ENCODE measurements at regions not wholly inside any gene's neighbourhood (a gene's known extent, or its start where the extent isn't known, plus 50 kb on each side); places are given as distances from the start of the nearest gene placed in this dataset.

DNA sequence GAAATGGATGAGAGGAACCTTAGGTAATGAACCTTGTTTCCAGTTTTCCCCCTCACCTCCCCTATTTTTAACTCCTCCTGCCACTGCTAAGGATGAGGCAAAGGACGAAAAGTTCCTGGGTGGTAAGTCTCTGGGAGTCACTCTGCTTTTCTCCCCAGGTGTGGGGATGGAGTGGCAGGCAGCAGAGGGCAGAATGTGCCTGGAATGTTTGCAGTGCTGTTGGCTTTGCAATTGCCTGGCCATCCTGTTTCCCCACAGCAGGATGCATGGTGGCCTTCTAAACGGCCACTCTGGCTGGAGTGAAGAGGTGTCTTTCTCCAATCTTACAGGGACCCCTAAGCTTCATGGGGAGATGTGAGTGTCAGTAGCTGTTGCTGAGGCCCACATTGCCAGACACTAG is 432.5 kb upstream of the ZFHX3 start:
- no peak overlapping the region for H3K27ac Mint-ChIP-seq
- H3K9me3 Mint-ChIP-seq: no peaks in the 10 kb centered on the region
- peaks cover 13% of the 10 kb centered on the region for H3K27me3 Mint-ChIP-seq
- DNase-seq: no peak
- H3K36me3 Mint-ChIP-seq (ENCODE audit: low read depth): no peaks in the 10 kb centered on the region
- peaks cover 5% of the 10 kb centered on the region for H3K4me1 Mint-ChIP-seq
- ATAC-seq: no peak
- H3K4me3 Mint-ChIP-seq: no peak overlapping the region

DNA sequence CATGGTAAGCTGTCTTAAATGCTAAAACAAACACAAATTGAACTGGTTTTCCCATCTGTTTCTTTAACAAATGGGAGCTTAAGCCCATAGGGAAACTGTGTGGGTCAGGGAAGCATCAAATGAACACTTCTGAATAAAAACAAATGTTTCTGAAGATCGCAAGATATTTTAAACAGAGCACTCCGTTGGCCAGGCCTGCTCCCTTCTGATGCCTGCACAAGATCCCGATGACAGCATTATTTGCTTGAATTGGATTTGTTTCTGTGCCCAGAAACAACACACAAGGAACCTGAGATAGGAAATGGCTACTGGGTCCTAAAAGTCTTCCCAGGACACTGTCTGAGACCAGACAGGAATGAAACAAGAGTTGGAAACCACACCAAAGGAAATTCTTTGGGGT is 425.8 kb upstream of the ZFHX3 start:
- no peak overlapping the region for H3K27ac Mint-ChIP-seq
- DNase-seq (no peak), ATAC-seq (no peak)
- no peaks in the 10 kb centered on the region for H3K9me3 Mint-ChIP-seq
- H3K4me1 Mint-ChIP-seq: no peaks in the 10 kb centered on the region
- no peaks in the 10 kb centered on the region for H3K36me3 Mint-ChIP-seq (ENCODE audit: low read depth)
- no peak overlapping the region for H3K4me3 Mint-ChIP-seq
- no peaks in the 10 kb centered on the region for H3K27me3 Mint-ChIP-seq

DNA sequence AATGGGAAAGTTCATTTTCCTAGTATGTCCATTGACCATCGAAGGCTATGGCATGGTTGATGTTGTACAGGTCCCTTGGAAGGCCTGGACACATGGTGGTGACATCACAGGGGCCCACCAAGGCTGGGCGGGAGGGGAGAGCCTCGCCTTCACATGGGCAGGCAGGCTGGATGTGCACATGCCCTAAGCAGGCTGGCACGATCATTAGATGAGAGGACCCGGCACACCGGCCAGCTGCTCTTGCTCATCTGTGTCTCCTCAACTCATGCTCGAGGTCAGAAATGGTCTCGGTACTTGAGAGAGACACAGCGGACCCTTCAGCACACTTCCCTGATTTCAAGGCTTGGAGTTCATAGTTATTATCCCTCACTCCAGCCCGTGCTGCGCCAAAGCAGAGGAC is 416.9 kb upstream of the ZFHX3 start:
- H3K4me3 Mint-ChIP-seq: no peak overlapping the region
- no peak overlapping the region for H3K27ac Mint-ChIP-seq
- no peaks in the 10 kb centered on the region for H3K36me3 Mint-ChIP-seq (ENCODE audit: low read depth)
- DNase-seq (no peak), ATAC-seq (no peak)
- H3K27me3 Mint-ChIP-seq: no peaks in the 10 kb centered on the region
- H3K4me1 Mint-ChIP-seq: no peaks in the 10 kb centered on the region
- peaks cover 15% of the 10 kb centered on the region for H3K9me3 Mint-ChIP-seq

DNA sequence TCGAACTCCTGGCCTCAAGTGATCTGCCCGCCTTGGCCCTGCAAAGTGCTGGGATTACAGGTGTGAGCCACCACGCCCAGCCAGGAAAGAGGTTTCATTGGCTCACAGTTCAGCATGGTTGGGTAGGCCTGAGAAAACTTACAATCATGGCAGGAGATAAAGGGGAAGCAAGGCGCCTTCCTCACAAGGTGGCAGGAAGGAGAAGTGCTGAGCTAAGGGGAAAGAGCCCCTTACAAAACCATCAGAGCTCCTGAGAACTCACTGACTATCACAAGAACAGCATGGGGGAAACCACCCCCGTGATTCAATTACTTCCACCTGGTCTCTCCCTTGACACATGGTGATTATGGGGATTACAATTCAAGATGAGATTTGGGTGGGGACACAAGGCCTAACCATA is 411.7 kb upstream of the ZFHX3 start:
- Mint-ChIP-seq H3K36me3 (ENCODE audit: low read depth) (no peaks in the 10 kb centered on the region), H3K4me1 (no peaks in the 10 kb centered on the region), H3K4me3 (no peak overlapping the region), H3K9me3 (peaks cover 19% of the 10 kb centered on the region), H3K27ac (no peak overlapping the region), H3K27me3 (peaks cover 1% of the 10 kb centered on the region)
- no peak for DNase-seq
- ATAC-seq: no peak

DNA sequence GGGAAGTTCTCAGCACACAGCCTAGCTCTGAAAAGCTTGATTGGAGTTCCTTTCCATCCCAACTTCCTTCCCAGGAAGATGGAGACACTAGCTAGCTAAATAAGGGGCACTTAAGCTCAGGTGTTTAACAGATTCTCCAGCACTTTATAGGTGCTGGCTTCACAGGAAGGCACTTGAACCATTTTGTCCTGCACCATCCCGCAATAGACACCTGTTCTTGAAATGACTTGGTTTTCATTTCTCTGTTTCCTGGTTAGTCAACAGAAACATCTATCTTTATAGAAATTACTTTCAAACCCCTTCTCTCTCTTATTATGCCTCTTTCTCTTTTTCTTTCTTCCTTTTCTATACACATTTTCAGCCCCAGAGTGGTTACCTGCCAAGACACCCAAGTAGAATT is 409.9 kb upstream of the ZFHX3 start:
- H3K36me3 Mint-ChIP-seq (ENCODE audit: low read depth): no peaks in the 10 kb centered on the region
- no peaks in the 10 kb centered on the region for H3K4me1 Mint-ChIP-seq
- no peak overlapping the region for H3K4me3 Mint-ChIP-seq
- no peak overlapping the region for H3K27ac Mint-ChIP-seq
- H3K9me3 Mint-ChIP-seq: peaks cover 24% of the 10 kb centered on the region
- ATAC-seq: no peak
- DNase-seq: no peak
- H3K27me3 Mint-ChIP-seq: peaks cover 1% of the 10 kb centered on the region

DNA sequence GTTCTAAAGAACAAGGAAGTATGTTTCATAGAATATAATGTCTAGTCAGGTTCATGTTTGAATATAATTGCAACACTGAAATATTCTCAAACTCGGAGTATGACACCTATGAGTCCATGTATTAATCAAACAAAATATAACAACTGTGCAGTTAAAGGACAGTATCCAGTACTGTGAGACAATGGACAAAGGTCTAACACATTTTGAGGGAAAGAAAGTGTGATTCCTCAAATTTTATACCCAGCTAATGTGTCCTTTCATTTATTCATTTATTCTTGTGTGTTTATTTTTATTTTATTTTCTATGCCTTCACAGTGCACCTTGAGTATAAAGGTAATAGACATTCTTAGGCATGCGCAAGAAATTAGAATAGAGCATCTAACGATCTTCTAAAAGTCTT is 401.0 kb upstream of the ZFHX3 start:
- Mint-ChIP-seq H3K27ac (no peak overlapping the region), H3K27me3 (no peaks in the 10 kb centered on the region), H3K4me3 (no peak overlapping the region), H3K4me1 (no peaks in the 10 kb centered on the region), H3K36me3 (ENCODE audit: low read depth) (no peaks in the 10 kb centered on the region), H3K9me3 (peaks cover 47% of the 10 kb centered on the region)
- DNase-seq (no peak), ATAC-seq (no peak)

DNA sequence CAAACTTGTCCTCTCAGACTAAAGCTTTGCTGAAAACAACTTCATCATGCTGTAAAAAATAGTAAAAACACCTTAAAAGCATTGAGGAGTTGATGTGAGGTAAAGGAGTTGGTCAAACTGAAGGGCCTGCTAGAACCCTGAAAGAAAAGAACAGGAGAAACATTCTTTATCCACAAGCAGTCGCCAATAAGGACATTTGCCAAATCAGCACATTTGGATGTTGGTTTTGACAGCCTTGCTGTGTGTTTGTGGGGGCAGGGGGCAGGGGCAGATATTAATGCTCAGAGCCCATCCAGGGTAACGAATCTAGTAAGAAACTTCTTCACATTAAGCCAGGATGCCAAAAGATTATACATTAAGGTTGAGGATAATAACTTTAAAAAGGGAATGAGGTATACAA is 399.9 kb upstream of the ZFHX3 start:
- H3K27me3 Mint-ChIP-seq: no peaks in the 10 kb centered on the region
- peaks cover 42% of the 10 kb centered on the region for H3K9me3 Mint-ChIP-seq
- H3K4me3 Mint-ChIP-seq: no peak overlapping the region
- H3K27ac Mint-ChIP-seq: no peak overlapping the region
- ATAC-seq (no peak), DNase-seq (no peak)
- H3K36me3 Mint-ChIP-seq (ENCODE audit: low read depth): no peaks in the 10 kb centered on the region
- no peaks in the 10 kb centered on the region for H3K4me1 Mint-ChIP-seq

DNA sequence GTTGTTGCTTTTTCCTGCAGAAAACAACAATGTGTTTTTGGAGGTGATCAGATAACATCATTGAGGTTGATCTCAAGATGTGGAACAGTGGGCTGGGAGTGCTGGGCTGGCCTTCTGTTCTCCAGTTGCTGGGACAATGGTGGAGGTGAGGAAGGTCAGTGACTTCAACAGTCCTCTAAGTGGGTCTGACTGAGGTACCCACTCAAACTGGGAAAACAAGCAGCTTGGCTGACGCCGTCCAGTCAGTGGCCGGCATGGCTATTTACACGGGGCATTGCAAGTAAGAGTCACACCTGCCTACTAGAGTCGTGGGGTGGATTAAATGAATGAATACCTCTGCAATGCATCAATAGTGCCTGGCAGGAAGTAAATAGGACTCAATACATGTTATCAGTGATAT is 386.7 kb upstream of the ZFHX3 start:
- peaks cover 2% of the 10 kb centered on the region for H3K27me3 Mint-ChIP-seq
- H3K27ac Mint-ChIP-seq: no peak overlapping the region

DNA sequence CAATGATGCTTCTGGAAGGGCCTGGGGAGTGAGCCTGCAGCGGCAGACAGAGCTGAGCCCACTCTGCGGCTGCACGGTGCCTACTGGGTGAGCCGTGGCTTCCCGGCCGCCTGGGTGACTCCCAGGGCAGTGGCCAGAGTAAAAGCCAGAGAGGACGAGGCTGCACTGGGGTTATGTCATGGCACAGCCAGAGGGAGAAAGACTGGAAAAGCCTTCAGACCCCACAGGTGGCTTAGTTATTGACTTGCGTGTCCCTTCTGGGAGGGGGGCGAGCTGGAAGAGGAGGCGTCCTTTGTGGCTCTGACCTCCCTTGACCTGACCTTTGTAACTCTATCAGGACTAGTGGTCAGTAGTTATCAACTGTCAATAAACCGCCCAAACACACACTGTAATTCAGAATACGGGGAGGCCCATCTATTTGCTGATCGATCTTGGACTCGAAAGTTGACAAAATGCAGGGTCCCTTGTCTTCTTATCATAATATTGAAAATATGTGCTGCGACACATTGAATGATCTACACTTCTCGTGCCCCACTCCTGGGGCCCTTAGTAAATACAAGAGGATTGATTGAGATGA is 385.9 kb upstream of the ZFHX3 start:
- Mint-ChIP-seq H3K27me3 (peaks cover 2% of the 10 kb centered on the region), H3K4me3 (no peak overlapping the region), H3K36me3 (ENCODE audit: low read depth) (no peaks in the 10 kb centered on the region), H3K9me3 (no peaks in the 10 kb centered on the region), H3K27ac (no peak overlapping the region), H3K4me1 (no peaks in the 10 kb centered on the region)
- no peak for DNase-seq
- ATAC-seq: no peak

More for the DNA sequence above, 386.7 kb upstream of the ZFHX3 start:
- Mint-ChIP-seq H3K36me3 (ENCODE audit: low read depth) (no peaks in the 10 kb centered on the region), H3K9me3 (no peaks in the 10 kb centered on the region), H3K4me1 (no peaks in the 10 kb centered on the region), H3K4me3 (no peak overlapping the region)
- no peak for ATAC-seq
- no peak for DNase-seq

DNA sequence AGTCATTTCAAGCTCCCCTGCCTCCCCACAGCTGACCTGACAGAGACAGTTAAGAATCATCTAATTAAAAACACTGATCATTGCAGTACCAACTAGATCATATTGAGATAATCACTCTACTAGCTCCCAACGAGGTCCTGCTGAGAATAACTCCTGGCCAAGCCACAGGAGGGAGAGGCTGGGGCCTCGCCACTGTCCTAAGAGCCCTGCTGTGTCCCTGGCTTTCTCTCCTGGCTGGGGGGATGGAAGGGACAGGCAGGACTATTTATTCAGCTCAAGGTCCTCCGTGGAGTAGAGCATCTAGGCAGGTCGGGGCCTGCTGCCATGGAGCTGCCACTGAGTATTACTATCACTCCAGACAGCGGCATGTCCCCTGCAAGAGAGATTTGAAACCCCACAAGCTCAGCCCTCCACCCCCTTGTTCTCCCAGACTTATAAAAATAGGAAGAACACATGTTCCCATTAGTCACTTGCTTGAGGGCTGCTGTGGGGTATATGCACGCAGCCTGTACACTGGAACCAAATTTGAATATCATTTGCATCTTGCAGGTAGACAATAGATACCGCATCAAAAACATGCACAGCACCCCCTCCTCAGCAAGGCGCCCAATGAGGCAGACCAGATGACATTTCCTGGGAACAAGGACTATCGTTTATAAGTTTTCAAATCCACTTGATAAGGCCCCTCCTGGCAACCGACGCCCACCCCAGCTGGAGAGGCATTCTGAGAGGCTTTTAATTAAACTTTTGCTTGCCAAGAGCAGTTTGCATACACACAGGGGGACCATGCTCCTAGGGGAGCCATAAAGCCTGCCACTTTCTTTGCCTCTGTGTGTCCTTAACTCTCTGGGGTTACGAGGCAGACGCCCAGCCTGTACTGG is 385.2 kb upstream of the ZFHX3 start:
- Mint-ChIP-seq H3K36me3 (ENCODE audit: low read depth) (no peaks in the 10 kb centered on the region), H3K4me1 (no peaks in the 10 kb centered on the region), H3K27ac (no peak overlapping the region), H3K9me3 (no peaks in the 10 kb centered on the region), H3K4me3 (no peak overlapping the region), H3K27me3 (peaks cover 2% of the 10 kb centered on the region)
- no peak for ATAC-seq
- DNase-seq: no peak

DNA sequence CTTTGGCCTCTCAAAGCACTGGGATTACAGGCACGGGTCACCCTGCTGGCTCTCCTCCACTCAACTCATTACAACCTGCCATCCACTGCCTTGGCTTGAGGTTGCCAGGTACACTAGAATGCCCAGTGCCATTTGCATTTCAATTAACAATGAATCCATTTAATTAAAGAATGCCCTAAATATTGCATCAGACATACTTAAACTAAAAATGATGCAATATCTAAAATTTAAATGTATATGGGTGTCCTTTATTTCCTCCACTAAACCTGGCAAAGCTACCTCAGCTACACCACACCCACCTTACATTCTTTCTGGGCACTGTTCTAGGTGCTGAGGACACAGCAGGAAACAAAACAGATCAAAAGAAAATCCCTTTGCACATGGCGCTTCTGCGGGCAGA is 382.2 kb upstream of the ZFHX3 start:
- ATAC-seq: no peak
- no peaks in the 10 kb centered on the region for H3K27me3 Mint-ChIP-seq
- H3K27ac Mint-ChIP-seq: no peak overlapping the region
- no peaks in the 10 kb centered on the region for H3K9me3 Mint-ChIP-seq
- H3K4me3 Mint-ChIP-seq: no peak overlapping the region
- no peaks in the 10 kb centered on the region for H3K36me3 Mint-ChIP-seq (ENCODE audit: low read depth)
- H3K4me1 Mint-ChIP-seq: no peaks in the 10 kb centered on the region
- DNase-seq: no peak

DNA sequence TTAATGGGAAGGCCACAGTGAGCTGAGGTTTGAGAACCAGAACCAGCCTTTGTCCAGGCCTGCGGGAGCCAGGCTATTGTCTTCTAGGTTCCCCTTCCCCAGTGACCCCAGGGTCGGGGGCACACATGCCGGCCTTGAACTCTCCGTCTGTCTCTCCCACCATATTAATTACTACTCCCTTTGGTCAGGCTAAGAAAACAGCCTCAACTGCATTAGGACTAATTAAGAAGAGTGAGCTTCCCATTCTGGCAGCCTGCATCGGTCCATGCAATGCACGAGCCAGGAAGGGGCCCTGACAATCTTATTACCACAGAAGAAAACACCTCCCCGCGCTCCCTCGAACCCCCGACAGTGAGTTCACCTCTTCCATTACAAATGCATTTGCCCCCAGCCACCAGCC is 380.2 kb upstream of the ZFHX3 start:
- Mint-ChIP-seq H3K4me3 (no peak overlapping the region), H3K36me3 (ENCODE audit: low read depth) (no peaks in the 10 kb centered on the region), H3K27ac (no peak overlapping the region), H3K4me1 (no peaks in the 10 kb centered on the region), H3K27me3 (no peaks in the 10 kb centered on the region), H3K9me3 (no peaks in the 10 kb centered on the region)
- no peak for ATAC-seq
- no peak for DNase-seq

DNA sequence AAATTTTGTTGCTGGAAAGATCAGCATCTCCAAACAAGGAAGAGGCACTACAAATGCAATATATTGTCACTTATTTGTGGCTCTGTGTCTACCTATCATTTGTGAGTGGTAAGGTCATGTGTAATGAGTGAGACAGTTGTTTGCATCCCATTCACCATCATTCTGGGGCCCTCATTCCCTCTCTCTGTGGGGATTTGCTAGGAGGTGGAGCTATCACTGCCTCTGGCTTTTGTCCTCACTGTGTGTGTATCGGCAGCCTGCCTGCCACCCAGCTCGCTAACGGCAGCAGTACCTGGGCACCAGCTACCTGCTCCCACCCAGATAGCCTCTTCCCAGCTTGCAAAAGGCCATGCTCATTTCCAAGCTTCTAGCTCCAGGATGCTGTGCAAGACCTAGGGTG is 379.2 kb upstream of the ZFHX3 start:
- Mint-ChIP-seq H3K27me3 (no peaks in the 10 kb centered on the region), H3K4me3 (no peak overlapping the region), H3K27ac (no peak overlapping the region), H3K9me3 (no peaks in the 10 kb centered on the region), H3K4me1 (no peaks in the 10 kb centered on the region), H3K36me3 (ENCODE audit: low read depth) (no peaks in the 10 kb centered on the region)
- ATAC-seq: no peak
- DNase-seq: no peak

DNA sequence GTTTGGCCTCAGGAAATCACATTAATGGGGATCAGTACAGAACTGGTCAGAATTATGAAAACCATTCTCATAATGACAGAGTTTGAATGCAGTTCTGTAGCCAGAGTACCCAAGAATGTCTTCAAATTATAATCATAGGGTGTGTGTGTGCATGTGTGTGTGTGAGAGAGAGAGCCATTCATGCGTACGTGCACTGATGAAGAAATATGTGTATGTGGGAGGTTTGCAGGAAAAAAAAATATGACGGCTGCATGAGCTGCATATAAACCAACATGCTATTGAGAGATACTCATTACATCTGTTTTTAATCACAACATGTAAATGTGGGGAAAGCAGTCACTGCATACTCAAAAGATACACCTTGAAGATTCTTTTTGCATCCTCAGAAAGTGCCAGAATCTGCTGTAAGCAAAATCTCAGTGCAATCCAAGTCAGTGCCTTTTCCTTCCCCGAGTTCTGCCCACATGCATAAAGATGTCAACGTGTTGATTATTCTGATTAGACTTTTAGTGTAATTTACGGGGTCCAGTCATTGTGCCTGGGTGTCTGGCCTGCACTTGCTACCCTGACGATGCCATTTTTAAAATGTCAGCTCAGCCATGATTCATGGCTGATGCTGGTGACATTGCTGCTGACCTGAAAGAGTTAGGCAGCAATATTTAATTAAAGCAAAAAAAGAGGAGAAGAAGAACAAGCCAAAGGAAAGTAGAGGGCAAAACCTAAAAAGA is 378.7 kb upstream of the ZFHX3 start:
- no peaks in the 10 kb centered on the region for H3K36me3 Mint-ChIP-seq (ENCODE audit: low read depth)
- no peak for DNase-seq
- no peak overlapping the region for H3K4me3 Mint-ChIP-seq
- ATAC-seq: no peak
- no peaks in the 10 kb centered on the region for H3K27me3 Mint-ChIP-seq
- no peak overlapping the region for H3K27ac Mint-ChIP-seq
- H3K4me1 Mint-ChIP-seq: no peaks in the 10 kb centered on the region
- H3K9me3 Mint-ChIP-seq: no peaks in the 10 kb centered on the region

DNA sequence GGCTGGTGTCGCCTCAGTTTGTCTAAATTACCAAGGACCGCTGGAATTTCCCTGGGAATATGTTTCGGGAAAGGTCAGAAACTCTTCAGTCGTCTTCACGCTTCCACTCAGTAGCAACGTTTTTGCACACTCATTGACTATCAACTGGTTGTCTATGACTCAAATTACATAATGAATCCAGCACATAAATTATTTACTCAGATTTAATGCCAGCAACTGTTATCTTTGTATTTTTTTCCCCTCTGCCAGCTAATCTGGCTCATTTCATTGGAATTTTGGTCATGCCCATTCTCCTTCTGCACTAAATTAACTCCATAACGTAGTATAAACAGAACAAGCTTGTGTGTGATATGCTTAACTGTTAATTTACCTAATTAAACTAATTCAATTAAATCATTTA is 372.7 kb upstream of the ZFHX3 start:
- Mint-ChIP-seq H3K27ac (no peak overlapping the region), H3K9me3 (peaks cover 4% of the 10 kb centered on the region), H3K4me3 (no peak overlapping the region), H3K36me3 (ENCODE audit: low read depth) (no peaks in the 10 kb centered on the region), H3K27me3 (no peaks in the 10 kb centered on the region), H3K4me1 (no peaks in the 10 kb centered on the region)
- ATAC-seq (no peak), DNase-seq (no peak)
